Tibial nerve (tissue), 4 donors: ENCODE measurements at regions not wholly inside any gene's neighbourhood (a gene's known extent, or its start where the extent isn't known, plus 50 kb on each side); places are given as distances from the start of the nearest gene placed in this dataset.

Experiments
- EP300 ChIP-seq, 2 donors: sonication (generic); formaldehyde crosslinking; IDR thresholded peaks; one replicate each; pipeline ENCODE4 v1.6.1; 2017; ENCODE audit warnings: antibody characterized with exemption in 2 of 2, mild to moderate bottlenecking in 1 of 2
- POLR2A ChIP-seq, 2 donors: fragments of 450-650 bp; IDR thresholded peaks; one replicate each; pipeline ENCODE4 v1.6.1; 2017; ENCODE audit warnings: antibody characterized with exemption in 2 of 2, mild to moderate bottlenecking in 2 of 2, moderate library complexity in 2 of 2
- TF ChIP-seq, protein P1 (sequence below), 5 experiments: fragments of 200-600 bp in 3 of 5; fragments of 450-650 bp in 2 of 5; sonication (generic) in 3 of 5; IDR thresholded peaks; one replicate each; pipeline ENCODE4 v1.5.1; 2016 to 2019; ENCODE audit warnings: antibody characterized with exemption in 5 of 5, mild to moderate bottlenecking in 3 of 5, moderate library complexity in 2 of 5

DNA sequence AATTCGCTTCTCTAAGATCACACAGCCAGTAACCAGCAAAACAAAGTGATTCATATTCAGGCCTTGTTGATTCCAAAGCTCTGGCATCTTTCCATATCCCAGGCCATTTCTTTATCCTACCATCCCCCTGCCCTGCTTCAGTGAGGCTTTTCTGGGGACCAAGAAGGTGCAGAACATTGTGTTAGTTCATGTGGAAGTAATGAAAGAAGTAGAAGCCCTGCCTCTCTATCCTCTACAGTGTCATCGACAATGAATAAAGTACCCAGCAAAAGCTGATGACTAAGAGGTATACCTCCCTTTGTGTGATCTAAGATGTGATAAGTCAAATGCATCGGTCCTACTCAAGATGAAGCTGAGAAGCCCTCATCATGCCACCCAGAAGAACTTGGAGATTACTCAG lies 383.2 kb downstream of the BCL11A start:
- TF ChIP-seq, protein P1, sequence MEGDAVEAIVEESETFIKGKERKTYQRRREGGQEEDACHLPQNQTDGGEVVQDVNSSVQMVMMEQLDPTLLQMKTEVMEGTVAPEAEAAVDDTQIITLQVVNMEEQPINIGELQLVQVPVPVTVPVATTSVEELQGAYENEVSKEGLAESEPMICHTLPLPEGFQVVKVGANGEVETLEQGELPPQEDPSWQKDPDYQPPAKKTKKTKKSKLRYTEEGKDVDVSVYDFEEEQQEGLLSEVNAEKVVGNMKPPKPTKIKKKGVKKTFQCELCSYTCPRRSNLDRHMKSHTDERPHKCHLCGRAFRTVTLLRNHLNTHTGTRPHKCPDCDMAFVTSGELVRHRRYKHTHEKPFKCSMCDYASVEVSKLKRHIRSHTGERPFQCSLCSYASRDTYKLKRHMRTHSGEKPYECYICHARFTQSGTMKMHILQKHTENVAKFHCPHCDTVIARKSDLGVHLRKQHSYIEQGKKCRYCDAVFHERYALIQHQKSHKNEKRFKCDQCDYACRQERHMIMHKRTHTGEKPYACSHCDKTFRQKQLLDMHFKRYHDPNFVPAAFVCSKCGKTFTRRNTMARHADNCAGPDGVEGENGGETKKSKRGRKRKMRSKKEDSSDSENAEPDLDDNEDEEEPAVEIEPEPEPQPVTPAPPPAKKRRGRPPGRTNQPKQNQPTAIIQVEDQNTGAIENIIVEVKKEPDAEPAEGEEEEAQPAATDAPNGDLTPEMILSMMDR (IDR thresholded peaks at IDR 0.05) = no peak
- TF ChIP-seq POLR2A (IDR thresholded peaks at IDR 0.05) (no peak), EP300 (IDR thresholded peaks at IDR 0.05) (no peak)
